ENCODE measurements at regions not wholly inside any gene's neighbourhood (a gene's known extent, or its start where the extent isn't known, plus 50 kb on each side); places are given as distances from the start of the nearest gene placed in this dataset.

DNA sequence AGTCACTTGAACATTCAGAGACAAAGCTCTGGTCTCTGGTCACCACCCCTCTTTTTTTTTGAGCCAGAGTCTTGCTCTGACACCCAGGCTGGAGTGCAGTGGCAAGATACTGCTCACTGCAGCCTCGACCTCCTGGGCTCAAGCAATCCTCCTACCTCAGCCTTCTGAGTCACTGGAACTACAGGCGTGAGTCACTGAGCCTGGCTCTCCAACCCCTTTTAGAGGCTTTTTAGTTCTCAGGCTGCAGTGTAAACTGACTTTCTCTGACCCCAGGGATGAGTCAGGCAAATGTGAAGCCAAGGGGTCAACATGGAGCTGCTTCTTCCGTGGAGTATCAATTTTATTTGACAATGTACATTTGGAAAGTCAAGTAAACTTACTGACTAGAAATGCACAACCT, 229.2 kb downstream of the PTTG2 start:
- DNase-seq = no peak

DNA sequence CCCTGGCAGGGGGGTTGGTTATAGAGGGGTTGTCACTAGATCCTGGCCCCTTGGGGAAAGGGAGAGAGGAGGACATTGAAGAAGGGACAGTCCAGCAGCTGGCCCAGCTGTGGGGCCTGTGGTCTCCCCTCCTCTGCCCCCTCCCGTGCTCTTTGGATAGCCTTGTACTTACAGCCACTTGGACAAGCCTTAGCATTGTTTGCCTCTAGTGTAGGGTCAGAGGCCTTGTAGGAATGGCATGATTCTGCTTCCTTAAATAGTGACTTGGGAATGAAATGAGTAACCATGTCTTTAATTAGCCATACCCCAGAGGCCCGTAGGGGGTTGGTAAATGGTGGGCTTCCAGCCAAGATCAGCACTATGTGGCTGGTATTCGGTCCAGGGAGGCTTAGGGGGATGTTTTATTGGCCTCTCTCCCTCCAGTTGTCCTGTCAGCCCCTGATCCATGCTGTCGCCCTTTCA, 230.6 kb downstream of the PTTG2 start:
- DNase-seq = no peak

DNA sequence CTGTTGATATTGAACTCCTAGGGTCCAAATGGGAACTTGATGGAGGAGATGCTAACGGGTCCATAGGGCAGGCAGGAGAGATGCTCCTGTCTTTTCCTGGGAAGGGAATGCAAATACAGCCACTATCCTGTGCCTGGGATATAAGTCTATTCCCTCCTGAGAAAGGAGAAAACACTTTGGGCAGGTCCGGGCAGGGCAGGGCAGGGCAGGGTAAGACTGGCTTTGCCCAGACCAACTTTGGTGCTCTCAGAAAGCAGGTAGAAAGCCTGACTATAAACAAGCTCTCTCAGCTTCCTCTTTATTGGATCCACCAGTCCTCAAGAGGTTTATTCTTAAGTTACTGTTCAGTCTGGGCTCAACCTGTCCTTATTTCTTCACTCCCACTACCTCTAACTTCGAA, 232.3 kb downstream of the PTTG2 start:
- no peak for DNase-seq

DNA sequence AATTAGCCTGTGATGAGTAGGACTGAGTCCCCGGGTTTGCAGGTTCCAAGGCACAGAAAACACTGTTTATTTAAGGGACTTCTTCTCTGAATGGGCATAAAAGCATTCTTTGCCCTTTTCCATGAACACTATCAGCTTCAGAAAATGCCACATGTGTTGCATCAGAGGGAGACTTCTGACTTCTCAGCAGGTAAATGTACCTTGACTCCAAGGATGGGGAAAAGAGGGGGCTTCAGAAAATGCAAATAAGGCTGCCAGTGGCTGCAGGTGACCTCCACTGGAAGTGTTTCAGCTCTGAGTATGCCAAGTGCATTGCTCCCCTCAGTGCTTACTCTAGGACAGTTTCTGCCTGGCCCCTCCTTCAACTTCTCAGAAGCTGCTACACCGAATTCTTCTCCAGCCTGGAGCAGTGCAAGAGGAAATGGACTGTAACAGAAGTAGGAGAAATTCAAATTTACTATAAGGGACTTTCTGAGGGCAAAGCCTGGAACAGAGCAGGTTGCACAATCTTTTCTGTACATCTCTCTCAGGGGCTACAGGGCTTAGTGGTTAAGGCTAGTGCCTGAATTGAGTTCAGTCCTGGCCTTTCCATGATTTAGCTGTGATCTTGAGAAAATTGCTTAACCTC, 233.2 kb downstream of the PTTG2 start:
- DNase-seq = no peak

DNA sequence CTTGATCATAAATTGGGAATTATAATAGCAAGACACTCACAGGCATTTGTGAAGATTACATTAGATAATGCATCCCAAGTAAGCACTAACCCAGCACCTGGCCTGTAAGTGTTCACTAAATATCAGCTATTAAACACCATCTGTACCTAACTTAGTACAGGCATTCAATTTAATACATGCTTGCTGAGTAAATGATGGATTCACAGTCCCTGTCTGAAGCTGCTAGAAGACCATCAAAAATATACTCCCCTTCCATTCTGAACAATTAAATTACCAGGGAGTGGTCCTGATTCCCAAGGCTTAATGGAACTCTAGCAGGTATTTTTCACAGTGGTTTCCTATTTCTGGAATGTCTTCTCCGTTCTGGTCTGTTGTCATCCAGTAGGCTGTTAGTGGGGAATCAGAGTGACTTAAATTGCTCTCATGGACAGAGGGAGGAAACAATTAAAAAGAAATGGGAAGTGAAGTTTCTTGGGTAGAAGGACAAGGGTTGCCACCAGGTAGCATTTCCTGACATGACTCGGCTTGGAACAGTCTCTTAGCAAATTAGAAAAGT, 233.9 kb downstream of the PTTG2 start:
- no peak for DNase-seq

DNA sequence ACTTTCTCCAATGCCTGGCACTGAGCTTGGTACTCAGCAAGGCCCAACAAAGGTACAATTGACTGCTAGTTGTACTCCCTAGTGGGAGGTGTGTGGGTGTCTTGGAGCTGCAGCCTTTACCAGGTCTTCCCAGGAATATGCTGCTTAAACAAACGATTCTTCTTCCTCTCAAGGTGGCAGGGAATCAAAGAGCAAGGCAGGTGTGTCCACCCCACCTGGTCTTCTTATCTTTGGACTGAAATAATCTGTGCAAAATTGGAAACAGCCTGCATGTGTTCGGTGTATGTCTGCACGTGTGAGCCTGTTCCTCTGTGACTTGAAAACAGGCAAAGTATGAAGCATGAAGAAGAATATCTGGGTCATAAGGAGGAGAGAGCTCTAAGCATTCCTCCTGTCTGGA, 235.3 kb downstream of the PTTG2 start:
- no peak for DNase-seq

DNA sequence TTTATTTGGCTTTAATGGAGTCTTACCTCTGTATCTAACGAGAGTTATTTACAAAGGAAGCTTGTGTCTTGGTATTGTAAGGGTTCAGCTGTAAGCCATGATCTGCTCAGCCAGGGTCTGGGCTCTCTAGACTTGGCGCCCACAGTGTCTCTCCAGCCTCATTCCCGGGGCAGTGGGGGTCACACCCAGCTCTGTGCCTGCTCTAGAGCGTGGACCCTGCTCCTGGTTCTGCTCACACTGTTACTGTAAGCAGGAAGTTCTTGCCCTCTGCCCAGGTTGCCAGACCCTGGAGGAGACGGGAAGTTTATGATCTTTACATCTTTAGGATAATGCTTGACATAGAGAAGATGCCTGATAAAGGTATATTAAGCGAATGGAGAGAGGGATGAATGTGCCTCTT, 235.7 kb downstream of the PTTG2 start:
- DNase-seq = no peak

DNA sequence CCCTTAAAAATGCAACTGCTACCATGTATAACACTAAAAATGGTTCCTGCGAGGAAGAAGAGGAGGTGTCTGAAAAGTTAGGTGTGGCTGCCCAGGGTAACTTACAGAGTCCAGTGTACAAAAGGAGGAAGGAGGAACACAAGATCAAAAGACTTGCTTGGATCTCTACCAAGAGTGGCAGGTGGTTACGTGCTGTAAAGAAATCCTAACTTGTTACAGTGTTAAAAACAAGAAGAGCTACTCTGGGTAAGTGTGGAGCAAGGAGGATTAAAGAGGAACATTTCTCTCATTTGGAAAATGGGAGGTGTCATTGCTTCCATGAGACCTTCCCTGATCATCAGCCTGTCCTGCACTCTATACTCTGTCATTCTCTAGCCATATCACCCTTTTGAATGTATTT, 242.0 kb downstream of the PTTG2 start:
- no peak for DNase-seq

DNA sequence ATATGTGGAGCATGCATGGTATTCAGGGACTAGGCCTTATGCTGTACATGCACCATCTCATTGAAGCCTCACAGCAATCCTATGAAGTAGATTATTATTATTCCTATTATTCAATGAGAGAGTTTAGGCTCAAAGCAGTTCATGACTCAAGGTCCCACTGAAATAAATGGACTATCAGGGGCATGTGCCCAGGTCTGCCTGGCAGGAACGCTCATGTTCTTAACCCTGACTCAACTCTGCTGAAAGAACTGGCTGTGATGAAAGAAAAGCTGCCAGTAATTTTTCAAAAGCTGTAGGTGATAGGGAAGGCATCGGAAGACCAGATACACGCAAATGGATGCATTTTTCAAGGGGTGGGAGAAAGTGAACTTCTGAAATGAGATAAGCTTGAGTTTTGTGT, 243.4 kb downstream of the PTTG2 start:
- no peak for DNase-seq

DNA sequence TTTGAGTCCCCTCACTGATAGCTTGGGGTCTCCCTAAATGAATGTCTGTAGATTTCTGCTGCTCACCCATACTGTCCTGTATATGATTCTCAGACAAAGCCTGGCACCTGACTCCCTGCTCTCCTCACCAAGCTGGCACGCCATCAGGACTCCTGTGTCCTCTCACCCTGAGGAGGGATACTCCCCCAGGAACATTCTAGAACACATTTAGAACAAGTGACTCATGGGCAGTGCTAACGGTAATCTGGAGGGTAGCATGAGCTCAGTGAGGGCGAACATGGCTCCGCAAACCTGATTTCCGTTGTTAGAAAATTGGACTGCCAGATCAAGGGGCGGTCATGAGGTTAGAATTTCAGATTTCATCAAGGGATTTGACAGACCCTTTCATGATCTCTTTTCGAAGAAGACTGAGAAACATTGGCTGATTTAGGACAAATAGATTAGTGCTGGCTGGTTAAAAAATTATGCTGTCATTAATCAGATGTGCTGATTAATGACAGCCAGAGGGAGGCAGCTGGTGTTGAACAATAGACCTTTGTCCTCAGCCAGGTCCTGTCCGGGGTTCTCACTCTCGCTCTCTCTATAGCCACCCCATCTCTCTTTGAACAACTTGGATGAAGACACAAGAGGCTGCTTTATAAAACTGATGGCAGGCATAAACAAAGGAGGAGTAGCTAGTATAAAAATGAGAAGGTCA, 244.3 kb downstream of the PTTG2 start:
- no peak for DNase-seq

DNA sequence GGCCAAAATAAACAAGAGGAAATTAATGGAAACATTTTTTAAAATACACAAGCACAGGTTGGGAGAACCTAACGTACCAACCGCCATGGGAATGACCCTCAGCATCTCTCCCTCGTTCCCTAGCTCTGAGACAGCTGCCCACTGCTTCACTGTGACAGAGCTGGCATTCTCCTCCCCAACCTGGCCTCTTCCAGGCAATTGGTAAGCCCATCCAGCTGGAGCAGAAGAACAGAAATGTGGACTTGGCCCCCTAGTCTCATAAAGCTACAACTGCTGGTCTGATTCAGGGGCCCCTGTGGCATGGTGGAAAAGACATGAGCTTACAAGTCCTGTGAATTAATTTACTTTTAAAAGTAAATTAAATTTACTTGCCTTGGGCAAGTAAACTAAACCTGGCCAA, 245.1 kb downstream of the PTTG2 start:
- DNase-seq = no peak

DNA sequence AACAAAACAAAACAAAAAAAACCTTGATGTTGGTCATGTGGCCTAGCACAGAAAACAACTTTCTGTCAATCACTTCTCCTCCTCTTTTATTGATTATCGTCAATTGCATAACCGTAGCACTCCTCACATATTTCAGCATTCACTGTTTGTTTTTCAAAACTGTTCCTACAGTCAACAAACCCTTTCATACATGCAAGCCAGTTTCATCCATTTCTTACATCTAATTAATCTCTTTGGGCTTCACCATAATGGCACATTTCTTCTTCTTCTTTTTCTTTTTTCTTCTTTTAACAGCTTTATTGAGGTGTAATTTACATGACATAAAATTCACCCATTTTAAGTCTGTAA, 246.9 kb downstream of the PTTG2 start:
- no peak for DNase-seq

DNA sequence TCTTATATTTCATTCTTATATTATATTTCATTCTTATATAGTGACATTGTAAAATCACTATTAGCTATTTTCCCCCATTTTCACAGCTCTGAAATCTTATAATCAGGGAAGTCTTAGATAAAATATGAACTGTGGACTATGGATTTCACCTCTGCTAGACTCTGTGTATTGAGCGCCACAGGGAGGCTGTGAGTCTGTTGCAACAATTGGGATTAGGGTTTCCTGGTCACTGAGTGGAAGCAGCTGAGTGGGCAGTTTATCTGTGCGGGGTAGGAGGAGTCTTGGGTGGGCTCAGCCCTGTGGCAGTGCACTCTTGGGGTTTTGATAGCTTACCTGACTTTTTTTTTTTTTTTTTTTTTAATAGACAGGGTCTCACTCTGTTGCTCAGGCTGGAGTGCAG, 249.5 kb downstream of the PTTG2 start:
- no peak for DNase-seq

DNA sequence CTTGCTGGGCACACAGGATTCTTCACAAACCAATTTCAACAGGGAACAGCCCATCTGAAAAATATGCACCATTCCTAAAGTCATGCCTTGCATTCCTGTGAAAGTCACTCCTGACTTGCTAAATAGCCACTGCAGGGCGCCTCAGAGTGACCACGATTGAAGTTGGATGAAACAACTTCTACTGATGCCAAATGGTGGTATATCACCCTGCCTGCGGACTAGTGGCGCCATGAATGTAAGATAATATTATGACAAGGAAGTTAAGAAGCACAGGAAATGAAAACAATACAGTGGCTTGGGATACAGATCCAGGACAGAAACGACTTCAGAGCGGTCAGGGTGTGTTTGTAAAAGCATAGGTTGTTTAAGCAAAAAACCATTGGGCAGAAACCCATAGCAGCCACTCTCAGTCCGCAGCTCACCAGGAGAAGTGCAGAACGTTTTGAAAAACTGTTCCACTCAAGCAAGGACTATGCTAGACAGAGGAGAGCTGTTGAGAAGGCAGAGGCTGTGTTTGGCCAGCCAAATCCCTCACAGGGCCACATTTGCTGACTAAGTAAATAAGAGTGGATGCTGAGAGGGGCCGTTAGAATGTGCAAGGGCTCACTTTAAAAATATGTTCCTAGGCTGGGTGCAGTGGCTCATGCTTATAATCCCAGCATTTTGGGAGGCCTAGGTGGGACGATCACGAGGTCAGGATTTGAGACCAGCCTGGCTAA, 250.4 kb downstream of the PTTG2 start:
- DNase-seq = no peak

DNA sequence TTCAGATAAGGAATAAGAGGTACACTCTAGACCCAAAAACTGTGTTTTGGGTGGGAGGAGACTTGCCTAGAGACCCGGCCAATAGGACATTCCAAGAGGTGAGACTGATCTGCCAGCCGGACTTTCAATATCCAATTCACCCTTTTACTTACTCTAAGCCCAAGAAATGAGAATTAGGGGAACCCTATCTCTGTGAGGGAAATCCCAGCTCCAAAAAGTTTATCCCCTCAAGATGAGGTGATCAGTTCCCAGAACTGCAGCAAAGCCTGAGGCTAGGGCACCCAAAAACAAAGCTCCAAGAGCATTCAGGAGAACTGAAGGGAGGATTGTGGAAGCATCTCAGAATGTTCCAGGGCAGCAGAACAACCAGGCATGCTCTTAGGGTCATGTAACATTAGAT, 251.7 kb downstream of the PTTG2 start:
- DNase-seq = no peak

DNA sequence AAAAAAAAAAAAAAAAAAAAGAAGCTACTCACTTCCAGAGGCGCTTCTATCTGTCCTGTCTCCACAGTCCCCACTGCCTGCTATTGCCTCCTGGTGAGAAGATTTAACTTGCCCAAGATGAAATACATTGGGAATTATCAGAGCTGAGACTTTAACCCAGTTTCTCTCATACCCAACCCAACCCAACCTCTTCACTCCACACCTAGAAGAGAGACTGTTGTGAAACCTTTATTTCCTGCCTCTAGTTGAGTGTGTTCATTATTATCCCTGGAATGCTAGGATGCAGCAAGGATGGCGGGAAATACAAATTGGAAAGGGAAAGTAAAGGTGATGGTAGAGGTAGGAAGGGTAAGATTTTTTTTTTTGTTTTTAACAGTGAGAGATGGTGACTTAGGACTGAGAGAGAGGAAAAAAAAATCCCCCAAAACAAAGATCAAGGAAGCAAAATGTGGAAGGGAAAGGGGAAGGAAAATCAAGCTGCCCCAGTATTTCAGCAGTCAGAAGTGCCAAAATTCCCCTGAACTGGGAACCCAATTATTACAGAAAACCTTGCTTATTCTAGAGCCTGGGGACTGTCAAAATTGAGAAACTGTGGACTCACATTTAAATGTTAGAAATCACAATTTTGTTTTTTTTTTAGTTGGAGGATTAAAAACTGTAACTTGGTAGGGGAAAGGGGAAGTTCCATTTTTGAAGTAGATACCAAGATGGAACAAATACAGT, 253.0 kb downstream of the PTTG2 start:
- DNase-seq = no peak

DNA sequence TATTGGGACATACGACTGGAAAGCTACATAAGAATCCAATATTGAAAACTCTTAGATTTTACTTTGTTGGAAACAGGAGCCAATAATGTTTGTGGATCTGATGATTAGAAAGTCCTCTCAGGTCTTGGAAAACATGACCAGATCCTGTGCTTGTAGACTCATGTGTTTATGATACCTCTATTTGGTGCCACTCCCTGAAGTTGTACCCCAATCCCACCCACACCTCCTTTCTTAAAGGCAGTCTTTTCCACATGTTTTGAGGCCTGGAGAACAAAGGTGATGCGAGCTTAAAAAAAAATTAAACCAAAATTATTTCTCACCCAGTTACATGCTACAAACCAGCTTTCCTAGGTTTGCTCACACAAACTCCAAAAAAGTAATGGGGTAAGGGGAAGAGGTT, 262.7 kb downstream of the PTTG2 start:
- DNase-seq = no peak

DNA sequence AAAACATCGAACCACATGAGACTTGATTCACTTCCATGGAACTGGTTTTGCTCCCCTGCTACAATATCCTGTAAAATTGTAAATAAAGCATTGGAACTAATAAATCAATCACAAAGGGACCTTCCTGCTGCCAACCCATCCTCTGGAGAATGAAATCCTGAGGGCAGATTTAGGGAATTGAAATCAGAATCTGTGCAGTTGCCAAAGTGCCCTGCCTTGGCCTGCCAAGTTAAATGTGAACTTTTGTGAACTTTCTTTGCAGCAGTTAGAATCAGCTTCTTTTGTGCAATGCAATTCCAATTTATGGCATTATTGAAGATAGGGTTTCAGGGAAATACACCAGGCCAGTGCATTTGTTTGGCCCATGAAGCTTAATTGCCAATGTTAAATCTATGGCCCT, 263.1 kb downstream of the PTTG2 start:
- DNase-seq = no peak

DNA sequence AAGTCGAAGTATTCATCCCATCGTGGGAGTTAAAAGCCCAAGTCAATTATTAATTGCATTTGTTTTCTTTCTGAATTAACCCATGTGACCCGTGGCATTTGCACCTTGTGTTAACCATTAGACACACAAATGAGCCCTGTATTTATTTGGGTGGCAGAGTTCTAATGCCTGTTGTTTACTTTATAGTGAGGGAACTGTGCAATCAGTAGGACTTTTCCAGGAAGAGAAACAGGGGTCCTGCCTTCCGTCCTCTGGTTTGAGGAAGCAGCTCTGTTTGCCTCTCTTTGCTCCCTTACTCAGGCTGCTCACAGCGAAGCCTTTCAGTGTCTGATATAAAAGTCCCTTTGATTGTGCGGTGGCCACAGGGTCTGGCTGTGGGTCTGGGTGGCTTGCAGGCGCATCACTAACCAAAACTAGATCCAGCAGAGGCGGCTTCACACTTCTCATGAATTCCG, 263.6 kb downstream of the PTTG2 start:
- no peak for DNase-seq

DNA sequence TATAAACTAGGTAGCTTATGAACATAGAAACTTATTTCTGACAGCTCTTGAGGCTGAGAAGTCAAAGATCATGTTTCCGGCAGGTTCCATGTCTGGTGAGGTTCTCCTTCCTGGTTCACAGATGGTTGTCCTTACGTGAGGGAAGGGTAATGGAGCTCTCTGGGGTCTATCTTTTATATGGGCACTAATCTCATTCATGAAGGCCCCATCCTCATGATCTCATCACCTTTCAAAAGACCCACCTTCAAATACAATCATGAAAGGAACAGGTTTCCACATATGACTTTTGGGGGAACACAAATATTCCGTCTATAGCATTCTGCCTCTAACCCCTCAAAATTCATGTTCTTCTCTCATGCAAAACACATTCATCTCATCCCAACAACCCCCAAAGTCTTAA, 264.7 kb downstream of the PTTG2 start:
- DNase-seq = no peak

DNA sequence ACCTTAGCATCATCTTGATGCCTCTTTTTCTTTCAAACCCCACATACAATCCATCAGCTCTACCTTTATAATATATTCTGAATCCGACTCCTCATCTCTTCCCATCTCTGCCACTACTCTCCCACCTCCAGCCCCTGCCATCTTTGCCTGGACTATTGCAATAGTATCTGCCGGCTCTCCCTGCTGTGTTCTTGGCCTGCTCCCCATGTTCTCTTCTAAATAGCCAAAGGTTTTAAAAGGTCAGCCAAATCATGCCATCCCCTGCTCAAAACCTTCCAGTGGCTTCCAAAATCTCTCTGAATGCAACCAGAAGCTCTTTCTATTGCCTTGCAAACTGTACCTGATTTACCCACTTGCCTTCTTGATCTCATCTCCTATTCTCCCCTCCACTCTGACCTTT, 266.0 kb downstream of the PTTG2 start:
- DNase-seq = no peak

DNA sequence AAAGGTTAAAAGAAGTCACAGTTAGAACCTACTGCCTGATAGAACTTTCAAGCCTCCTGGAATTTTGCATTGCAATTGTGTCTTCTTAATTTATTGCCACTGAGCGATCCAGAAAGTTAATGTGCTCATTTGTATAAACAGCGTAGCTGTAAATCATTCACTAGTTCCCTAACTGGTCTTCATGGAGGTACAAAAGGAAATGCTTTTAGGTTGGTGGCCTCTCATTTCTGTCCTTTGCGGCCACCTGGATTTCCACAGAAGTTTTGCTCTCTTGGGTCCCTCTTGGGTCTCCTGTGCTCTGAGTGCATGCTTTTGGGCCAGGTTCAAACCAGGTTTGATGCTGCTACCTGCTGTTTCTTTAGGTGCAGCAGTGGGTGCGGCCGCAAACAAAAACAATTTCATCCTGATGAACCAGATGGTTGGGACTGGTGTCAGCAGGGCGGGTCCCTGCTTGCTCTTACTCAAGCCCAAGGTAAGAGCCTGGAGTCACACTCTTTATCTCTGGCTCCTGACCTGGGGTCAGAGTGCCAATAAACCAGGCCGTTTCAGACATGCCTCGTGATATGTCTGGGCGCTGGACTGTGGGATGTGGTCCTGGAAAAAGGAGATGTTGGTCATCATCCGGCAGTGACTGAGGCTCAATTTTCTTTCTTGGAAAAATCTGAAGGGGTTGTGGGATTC, 270.1 kb downstream of the PTTG2 start:
- no peak for DNase-seq
